GM21390 (cell line): ENCODE measurements at regions not wholly inside any gene's neighbourhood (a gene's known extent, or its start where the extent isn't known, plus 50 kb on each side); places are given as distances from the start of the nearest gene placed in this dataset.
"Not testable (repeated sequence)": the region's sequence is repeated elsewhere in the genome, so short reads cannot be mapped to it uniquely, and the experiment has no call there.

ENCODE experiments used
- ATAC-seq: cut with Tn5 transposase; IDR thresholded peaks from one replicate; pipeline ENCODE4 v1.9.1; 2021; ENCODE audit not compliant: unreplicated experiment

- ATAC-seq, result no peak
These were observed 52.0 kb upstream of the LRIG1 start for GRCh38 chr3:66552846-66553245.

- no peak for ATAC-seq
These were observed 52.8 kb upstream of the LRIG1 start for GRCh38 chr3:66553441-66554113.

- no peak for ATAC-seq
These were observed 53.4 kb upstream of the LRIG1 start for GRCh38 chr3:66554178-66554577.

DNA sequence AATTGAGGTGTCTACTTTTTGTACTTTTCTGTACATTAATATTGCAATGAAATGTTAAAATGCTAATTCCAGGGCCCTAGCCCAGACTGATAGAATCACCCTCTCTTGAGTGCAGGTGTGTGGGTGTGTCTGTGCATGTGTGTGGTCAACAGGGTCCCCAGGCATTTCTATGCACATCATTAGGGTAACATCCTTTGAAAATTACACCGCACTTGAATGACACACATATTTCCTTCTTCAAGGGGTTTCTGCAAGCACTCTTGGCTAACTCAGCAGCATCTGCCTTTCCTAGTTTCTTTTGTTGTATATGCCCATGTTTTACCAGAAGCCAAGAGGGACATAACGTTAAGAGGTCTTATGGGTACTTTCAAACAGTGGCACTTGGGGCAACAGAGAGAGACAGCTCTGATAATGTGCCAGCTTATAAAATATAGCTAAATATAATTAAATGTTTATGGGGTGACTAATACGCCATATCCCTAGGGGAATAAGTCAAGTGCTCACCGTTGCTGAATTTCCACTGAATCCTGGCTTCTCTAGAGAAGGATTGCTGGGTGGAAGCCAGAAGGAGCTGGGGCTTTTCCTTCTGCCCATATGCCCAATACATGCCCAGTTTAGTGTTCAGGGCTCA lies 54.5 kb upstream of the LRIG1 start:
- ATAC-seq, result no peak

- no peak for ATAC-seq
These were observed 56.3 kb upstream of the LRIG1 start for GRCh38 chr3:66557170-66557569.

DNA sequence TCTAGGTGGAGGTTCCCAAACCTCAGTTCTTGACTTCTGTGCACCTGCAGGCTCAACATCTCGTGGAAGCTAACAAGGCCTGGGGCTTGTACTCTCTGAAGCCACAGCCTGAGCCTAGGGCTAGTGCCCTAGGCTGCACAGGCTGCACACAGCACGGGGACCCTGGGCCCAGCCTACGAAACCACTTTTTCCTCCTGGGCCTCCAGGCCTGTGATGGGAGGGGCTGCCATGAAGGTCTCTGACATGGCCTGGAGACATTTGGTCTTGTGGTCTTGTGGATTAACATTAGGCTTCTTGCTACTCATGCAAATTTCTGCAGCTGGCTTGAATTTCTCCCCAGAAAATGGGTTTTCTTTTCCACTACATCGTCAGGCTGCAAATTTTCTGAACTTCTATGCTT lies 59.1 kb upstream of the LRIG1 start:
- ATAC-seq, result not testable (repeated sequence)

DNA sequence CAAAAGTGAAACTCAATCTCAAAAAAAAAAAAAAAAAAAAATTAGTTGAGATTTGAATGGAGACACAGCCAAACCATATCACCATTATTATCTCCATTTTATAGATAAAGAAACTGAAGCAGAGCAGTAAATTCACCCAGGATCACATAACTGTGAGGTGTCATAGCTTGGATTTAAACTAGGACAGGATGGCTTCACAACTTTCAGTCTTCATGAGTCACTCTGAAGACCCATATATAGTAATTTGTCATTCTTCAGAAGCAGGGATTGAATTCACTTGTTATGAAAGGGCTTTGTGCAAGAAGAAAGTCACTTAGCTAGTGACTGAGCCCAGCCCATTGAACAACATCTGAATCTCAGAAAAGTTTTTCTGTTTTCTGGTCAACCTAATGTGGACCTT lies 60.5 kb upstream of the LRIG1 start:
- no peak for ATAC-seq

GRCh38 chr3:66565301-66565700 lies 64.5 kb upstream of the LRIG1 start:
- no peak for ATAC-seq

- ATAC-seq, result no peak
These were observed 66.3 kb upstream of the LRIG1 start for GRCh38 chr3:66567077-66567476.

- ATAC-seq, result no peak
These were observed 71.4 kb upstream of the LRIG1 start for GRCh38 chr3:66572090-66572675.

DNA sequence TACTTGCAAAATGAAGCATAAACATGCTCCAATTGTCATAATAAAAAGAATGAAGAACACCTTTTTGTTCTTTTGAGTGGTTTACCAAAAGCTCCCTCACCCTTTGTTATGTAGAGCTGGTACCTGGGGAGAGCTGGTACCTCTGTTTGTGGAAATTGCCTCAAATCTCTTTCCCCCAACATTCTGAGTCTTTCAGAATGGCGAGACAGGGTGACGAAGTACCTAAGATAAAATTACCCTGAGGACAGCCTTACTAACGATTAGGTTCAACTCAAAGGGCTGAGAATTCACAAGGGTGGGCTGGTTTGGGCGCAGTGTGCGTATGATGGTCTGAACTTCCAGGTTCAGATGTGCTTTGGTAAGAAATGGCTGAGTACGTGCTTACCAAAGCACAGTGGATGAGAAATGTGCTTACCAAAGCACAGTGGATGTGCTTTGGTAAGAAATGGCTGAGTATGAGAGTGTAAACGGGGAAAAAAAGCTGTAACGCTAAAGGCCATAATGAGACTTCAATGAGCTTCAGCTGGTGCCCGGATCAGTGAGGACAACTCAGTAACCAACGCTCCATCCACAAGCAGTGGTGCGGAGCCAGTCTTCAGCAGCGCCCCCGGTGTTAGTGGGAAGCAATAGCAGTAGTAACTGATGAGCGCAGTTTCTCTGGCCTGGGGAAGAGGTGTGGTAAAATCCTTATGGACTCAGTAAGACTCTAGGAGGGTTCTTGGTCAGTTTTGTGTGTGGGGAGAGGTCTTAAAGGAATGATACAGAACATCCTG lies 72.3 kb upstream of the LRIG1 start:
- no peak for ATAC-seq

GRCh38 chr3:66574091-66574490 lies 73.3 kb upstream of the LRIG1 start:
- no peak for ATAC-seq

- no peak for ATAC-seq
These were observed 76.8 kb upstream of the LRIG1 start for GRCh38 chr3:66577426-66578203.

GRCh38 chr3:66581256-66581655 lies 80.4 kb upstream of the LRIG1 start:
- ATAC-seq, result no peak

GRCh38 chr3:66582721-66583423 lies 82.0 kb upstream of the LRIG1 start:
- ATAC-seq, result peak; percentile 96

- ATAC-seq, result no peak
These were observed 82.7 kb upstream of the LRIG1 start for GRCh38 chr3:66583424-66584040.

GRCh38 chr3:66585520-66586095 lies 84.8 kb upstream of the LRIG1 start:
- no peak for ATAC-seq

- ATAC-seq, result no peak
These were observed 86.0 kb upstream of the LRIG1 start for GRCh38 chr3:66586853-66587252.

DNA sequence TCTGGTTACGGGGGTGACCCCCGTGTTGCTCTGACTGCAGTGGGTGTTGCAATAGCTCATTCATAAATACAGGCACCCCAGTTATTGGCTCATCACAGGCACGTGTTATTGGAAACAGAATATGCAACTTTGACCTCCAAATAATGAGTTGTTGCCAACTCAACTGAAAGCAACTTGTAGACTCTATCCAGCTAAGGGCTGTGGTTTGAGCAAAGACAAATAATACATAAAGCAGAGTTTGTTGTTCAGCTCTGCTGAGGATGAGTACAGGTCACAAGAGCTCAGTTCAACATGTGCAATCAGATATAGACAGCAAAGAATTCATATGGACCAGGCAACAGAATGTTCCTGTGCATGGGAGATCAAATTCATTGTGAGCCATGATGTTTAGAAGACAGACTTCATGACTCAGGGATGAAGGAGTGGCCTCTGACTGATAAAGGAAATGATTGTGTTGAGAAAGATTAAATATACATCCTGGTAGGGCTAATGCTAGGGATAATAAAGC lies 87.6 kb upstream of the LRIG1 start:
- no peak for ATAC-seq
